ENCODE measurements at regions not wholly inside any gene's neighbourhood (a gene's known extent, or its start where the extent isn't known, plus 50 kb on each side); places are given as distances from the start of the nearest gene placed in this dataset.

DNA sequence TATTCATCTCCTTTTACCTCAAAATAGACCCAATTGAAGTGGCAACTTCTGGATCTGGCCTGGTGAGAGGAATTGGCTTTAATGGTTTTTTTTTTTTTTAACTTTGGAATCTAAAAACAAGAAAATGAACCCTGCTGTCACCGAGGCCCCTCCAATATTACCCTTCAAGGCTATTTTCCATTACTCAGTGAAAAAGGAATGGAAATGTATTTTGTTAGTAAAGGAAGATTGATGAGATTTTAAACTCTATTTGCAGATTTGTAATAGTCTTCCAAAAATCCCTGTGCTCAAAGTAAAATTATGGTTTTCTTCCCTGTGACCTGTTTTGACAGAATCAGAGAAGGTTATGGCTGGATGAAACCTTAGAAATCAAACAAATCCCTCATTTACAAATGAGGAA, 102.9 kb downstream of the TMEM170B start:
- DNase-seq (ENCODE audit: extremely low spot score, unreplicated experiment) = no peak
- Mint-ChIP-seq H3K27ac (ENCODE audit: unreplicated experiment) (peak overlapping the region; percentile 54), H3K4me3 (ENCODE audit: unreplicated experiment) (no peak overlapping the region), H3K4me1 (ENCODE audit: unreplicated experiment) (peaks cover 54% of the 10 kb centered on the region), H3K9me3 (ENCODE audit: unreplicated experiment) (peaks cover 6% of the 10 kb centered on the region), H3K27me3 (ENCODE audit: unreplicated experiment) (no peaks in the 10 kb centered on the region), H3K36me3 (ENCODE audit: unreplicated experiment) (no peaks in the 10 kb centered on the region)
- TF ChIP-seq, protein P1, sequence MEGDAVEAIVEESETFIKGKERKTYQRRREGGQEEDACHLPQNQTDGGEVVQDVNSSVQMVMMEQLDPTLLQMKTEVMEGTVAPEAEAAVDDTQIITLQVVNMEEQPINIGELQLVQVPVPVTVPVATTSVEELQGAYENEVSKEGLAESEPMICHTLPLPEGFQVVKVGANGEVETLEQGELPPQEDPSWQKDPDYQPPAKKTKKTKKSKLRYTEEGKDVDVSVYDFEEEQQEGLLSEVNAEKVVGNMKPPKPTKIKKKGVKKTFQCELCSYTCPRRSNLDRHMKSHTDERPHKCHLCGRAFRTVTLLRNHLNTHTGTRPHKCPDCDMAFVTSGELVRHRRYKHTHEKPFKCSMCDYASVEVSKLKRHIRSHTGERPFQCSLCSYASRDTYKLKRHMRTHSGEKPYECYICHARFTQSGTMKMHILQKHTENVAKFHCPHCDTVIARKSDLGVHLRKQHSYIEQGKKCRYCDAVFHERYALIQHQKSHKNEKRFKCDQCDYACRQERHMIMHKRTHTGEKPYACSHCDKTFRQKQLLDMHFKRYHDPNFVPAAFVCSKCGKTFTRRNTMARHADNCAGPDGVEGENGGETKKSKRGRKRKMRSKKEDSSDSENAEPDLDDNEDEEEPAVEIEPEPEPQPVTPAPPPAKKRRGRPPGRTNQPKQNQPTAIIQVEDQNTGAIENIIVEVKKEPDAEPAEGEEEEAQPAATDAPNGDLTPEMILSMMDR (IDR thresholded peaks at IDR 0.05) = no peak

GRCh38 chr6:11644071-11644470, 106.5 kb downstream of the TMEM170B start:
- Mint-ChIP-seq H3K27ac (ENCODE audit: unreplicated experiment) (no peak overlapping the region), H3K4me3 (ENCODE audit: unreplicated experiment) (no peak overlapping the region)
- no peak for DNase-seq (ENCODE audit: extremely low spot score, unreplicated experiment)

DNA sequence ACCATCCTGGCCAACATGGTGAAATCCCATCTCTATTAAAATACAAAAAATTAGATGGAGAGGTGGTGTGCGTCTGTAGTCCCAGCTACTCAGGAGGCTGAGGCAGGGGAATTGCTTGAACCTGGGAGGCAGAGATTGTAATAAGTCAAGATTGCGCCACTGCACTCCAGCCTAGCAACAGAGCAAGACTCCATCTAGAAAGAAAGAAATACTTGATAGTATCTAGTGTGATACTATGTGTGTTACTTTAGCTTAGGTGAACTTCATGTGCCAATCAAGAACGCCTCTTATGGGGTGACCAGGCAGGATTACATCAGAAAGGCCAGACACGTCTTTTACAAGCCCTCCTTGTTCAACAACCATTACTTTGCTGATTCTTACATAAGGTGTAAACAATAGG, 107.1 kb downstream of the TMEM170B start:
- TF ChIP-seq, protein P1 (IDR thresholded peaks at IDR 0.05) = no peak
- H3K9me3 Mint-ChIP-seq (ENCODE audit: unreplicated experiment) = peaks cover 6% of the 10 kb centered on the region
- peaks cover 38% of the 10 kb centered on the region for H3K4me1 Mint-ChIP-seq (ENCODE audit: unreplicated experiment)
- H3K27ac Mint-ChIP-seq (ENCODE audit: unreplicated experiment) = no peak overlapping the region
- no peak for DNase-seq (ENCODE audit: extremely low spot score, unreplicated experiment)
- no peak overlapping the region for H3K4me3 Mint-ChIP-seq (ENCODE audit: unreplicated experiment)
- no peaks in the 10 kb centered on the region for H3K36me3 Mint-ChIP-seq (ENCODE audit: unreplicated experiment)
- no peaks in the 10 kb centered on the region for H3K27me3 Mint-ChIP-seq (ENCODE audit: unreplicated experiment)

More at GRCh38 chr6:11644071-11644470, 106.5 kb downstream of the TMEM170B start:
- no peaks in the 10 kb centered on the region for H3K27me3 Mint-ChIP-seq (ENCODE audit: unreplicated experiment)
- peaks cover 6% of the 10 kb centered on the region for H3K9me3 Mint-ChIP-seq (ENCODE audit: unreplicated experiment)
- TF ChIP-seq, protein P1 (IDR thresholded peaks at IDR 0.05) = no peak
- H3K4me1 Mint-ChIP-seq (ENCODE audit: unreplicated experiment) = peaks cover 38% of the 10 kb centered on the region
- no peaks in the 10 kb centered on the region for H3K36me3 Mint-ChIP-seq (ENCODE audit: unreplicated experiment)

DNA sequence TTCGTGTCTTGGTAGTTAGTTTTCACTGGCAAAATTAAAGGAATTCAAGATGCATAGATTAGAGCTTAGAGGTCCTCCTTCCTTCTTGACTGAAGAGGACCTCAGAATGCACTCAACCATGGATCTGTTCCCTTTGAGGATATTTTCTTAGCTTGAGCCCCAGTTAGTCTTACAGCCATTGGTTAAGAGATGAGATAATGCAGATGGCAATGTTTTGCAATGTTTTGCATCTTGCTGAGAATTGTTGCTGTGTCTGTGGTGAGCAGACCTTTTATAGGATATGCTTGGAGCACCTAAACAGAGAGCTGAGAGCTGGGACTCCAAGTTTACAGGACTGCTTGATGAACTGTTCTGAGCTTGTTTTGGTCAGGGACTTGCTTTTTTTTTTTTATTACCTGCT, 107.5 kb downstream of the TMEM170B start:
- H3K4me3 Mint-ChIP-seq (ENCODE audit: unreplicated experiment) = no peak overlapping the region
- peaks cover 38% of the 10 kb centered on the region for H3K4me1 Mint-ChIP-seq (ENCODE audit: unreplicated experiment)
- H3K27ac Mint-ChIP-seq (ENCODE audit: unreplicated experiment) = no peak overlapping the region
- no peaks in the 10 kb centered on the region for H3K36me3 Mint-ChIP-seq (ENCODE audit: unreplicated experiment)
- H3K9me3 Mint-ChIP-seq (ENCODE audit: unreplicated experiment) = peaks cover 6% of the 10 kb centered on the region
- no peaks in the 10 kb centered on the region for H3K27me3 Mint-ChIP-seq (ENCODE audit: unreplicated experiment)
- TF ChIP-seq, protein P1 (IDR thresholded peaks at IDR 0.05) = no peak
- no peak for DNase-seq (ENCODE audit: extremely low spot score, unreplicated experiment)

GRCh38 chr6:11648436-11648775, 110.9 kb downstream of the TMEM170B start:
- Mint-ChIP-seq H3K27ac (ENCODE audit: unreplicated experiment) (no peak overlapping the region), H3K9me3 (ENCODE audit: unreplicated experiment) (no peaks in the 10 kb centered on the region), H3K27me3 (ENCODE audit: unreplicated experiment) (no peaks in the 10 kb centered on the region), H3K4me1 (ENCODE audit: unreplicated experiment) (peaks cover 51% of the 10 kb centered on the region), H3K36me3 (ENCODE audit: unreplicated experiment) (no peaks in the 10 kb centered on the region), H3K4me3 (ENCODE audit: unreplicated experiment) (no peak overlapping the region)
- no peak for DNase-seq (ENCODE audit: extremely low spot score, unreplicated experiment)
- TF ChIP-seq, protein P1 (IDR thresholded peaks at IDR 0.05) = no peak
